Head of caudate nucleus (tissue), 42 donors: ENCODE measurements at regions not wholly inside any gene's neighbourhood (a gene's known extent, or its start where the extent isn't known, plus 50 kb on each side); places are given as distances from the start of the nearest gene placed in this dataset.
"Not testable (repeated sequence)": the region's sequence is repeated elsewhere in the genome, so short reads cannot be mapped to it uniquely, and the experiment has no call there.

ENCODE experiments used
- DNase-seq, 42 donors: peaks; one replicate each; pipeline versions ENCODE4 v3.0.0 to v3.0.0-alpha.2; 2020 to 2021; ENCODE audit warnings: mixed read lengths in 7 of 42
- intact Hi-C: fragments of 100-400 bp; cut with DNase I; formaldehyde crosslinking; loops from one replicate; pipeline ENCODE4 v1.15.0; 2022

DNA sequence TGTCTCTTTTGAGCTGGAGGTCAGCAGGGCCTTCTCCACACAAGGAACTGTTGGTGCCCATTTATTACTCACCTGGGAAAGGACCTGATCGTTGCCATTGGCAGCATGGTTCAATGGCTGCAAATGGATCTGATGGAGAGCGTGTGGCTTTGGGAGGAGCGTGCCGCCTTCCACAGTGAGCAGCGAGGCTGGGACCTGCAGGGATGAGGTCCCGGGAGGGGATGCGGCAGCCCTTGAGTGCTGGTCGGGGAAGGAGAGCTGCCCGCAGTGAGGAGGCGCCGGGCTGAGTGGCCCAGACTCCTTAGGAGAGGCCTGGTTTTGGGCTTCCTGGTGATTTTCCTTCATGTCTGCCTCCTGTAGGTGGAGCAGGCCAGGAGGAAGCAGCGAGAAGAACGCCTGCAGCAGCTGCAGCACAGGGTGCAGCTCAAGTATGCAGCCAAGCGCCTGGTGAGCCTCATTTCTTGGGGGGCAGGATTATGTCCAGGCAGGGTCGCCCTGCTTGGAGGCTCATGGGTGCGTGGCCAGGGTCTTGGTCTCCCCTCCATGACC, 86.0 kb upstream of the PZP start:
- intact Hi-C loops, DNase-seq: not testable (repeated sequence)

GRCh38 chr12:9293391-9293790, 85.2 kb upstream of the PZP start:
- intact Hi-C loops, DNase-seq: not testable (repeated sequence)

GRCh38 chr12:9289984-9290383, 81.8 kb upstream of the PZP start:
- intact Hi-C loops, result not testable (repeated sequence)

GRCh38 chr12:9284724-9285123, 76.5 kb upstream of the PZP start:
- intact Hi-C loops, DNase-seq: not testable (repeated sequence)

More at GRCh38 chr12:9289984-9290383, 81.8 kb upstream of the PZP start:
- DNase-seq, result not testable (repeated sequence)

DNA sequence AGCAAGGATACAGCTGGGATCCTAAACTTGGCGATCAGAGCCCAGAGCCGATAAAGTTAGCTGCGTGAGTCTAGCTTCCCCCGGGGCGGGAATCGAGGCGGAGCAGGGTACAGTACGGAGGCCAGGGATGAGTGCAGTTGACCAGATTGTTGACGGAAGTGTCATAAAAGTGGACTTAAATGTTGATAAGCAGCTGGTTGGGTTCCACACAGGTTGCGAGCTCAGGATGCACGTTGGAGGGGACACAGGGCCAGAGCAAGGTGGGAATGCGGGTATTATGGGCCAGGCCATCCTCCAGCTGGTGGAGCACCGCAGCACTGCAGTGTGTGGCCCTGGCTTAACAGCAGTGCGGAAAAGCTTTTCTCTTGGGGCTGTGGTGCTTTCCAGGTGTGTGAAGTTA, 76.0 kb upstream of the PZP start:
- intact Hi-C loops, result not testable (repeated sequence)
- peak in 8 of 42 donors; percentile 4 to 29 (median 12) for DNase-seq

DNA sequence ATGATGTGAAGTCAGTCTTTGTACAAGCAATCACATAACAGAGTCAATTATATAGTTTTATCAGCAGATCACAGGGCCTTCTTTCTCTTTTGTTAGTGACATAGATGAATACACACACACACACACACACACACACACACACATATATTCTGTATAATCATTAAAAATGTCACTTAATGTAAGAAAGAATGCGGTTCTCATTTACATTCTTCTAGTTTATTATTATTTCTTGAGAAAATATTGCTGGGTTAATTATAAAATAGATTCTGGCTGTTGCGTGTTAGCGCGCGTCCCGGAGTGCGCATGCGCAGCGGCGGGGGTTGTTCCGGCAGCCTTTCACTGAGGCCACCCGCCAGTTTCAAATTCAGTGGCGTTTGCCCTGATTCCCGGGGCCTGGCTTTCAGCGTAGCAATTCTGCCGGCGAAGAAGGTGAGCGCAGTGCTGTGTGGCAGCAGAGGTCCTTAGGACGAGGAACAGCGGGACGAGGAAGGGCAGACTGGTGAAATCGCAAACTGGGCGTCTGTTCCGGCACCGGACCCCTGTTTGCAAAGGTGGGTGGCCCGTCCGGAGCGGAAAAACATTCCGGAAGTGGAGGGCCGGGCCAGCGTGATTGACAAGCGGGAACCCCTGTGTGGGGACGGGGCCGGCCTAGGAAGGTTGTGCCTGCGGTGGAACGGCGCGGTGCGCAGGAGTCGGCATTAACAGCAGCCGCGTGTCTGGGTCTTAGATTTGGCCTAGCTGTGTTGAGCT, 75.3 kb upstream of the PZP start:
- intact Hi-C loops, result not testable (repeated sequence)
- peak; percentile 58 to 95 (median 86) for DNase-seq

- intact Hi-C loops, result no loop called here
- no peak for DNase-seq
Observed at GRCh38 chr12:9276990-9277389, 68.8 kb upstream of the PZP start.

GRCh38 chr12:9273276-9273675, 65.1 kb upstream of the PZP start:
- DNase-seq, result no peak
- intact Hi-C loops, result no loop called here

DNA sequence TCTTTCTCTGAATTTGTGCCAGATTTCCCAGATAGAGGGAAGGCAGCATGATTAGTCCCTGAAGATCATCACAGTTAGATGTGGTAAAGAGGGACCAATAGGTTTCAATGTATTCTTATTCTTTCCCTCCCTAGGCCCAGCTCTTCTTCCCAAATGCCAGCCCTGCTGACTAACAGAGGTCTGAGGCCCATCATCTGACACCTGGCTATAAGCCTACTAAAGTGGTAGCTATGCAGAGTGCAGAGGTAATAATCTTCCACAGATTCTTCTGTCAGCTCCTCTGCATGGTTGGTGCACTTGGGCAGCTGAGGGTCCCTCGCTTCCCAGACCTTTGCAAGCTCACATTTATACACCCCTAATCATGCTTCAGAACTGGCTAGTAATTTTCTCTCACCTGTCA, 63.7 kb upstream of the PZP start:
- intact Hi-C loops, result no loop called here
- DNase-seq, result no peak

DNA sequence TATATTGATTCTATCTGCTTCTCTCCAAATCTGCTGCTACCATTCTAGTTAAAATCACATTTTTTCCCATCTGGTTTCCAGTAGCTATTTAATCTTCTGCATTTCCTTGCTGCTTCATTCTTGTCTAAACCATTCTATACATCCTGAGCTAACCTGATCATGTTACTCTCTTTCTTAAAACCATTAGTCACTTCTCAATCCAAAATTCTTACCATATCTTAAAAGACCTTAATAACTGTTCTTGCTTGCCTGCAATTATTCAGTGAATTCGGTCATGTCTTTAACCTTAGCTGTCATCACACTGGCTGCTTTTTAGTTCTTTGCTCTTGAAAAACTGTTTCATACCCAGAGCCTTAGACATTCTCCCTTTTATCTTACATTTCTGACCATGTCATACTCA, 56.4 kb upstream of the PZP start:
- no peak for DNase-seq
- intact Hi-C loops, result no loop called here

- intact Hi-C loops, result no loop called here
- no peak for DNase-seq
Observed at GRCh38 chr12:9260931-9261330, 52.7 kb upstream of the PZP start.

GRCh38 chr12:9258676-9259075, 50.5 kb upstream of the PZP start:
- intact Hi-C loops, result no loop called here
- DNase-seq, result no peak
